HG03520 (cell line): ENCODE measurements at regions not wholly inside any gene's neighbourhood (a gene's known extent, or its start where the extent isn't known, plus 50 kb on each side); places are given as distances from the start of the nearest gene placed in this dataset.

ENCODE experiments used
- ATAC-seq: cut with Tn5 transposase; IDR thresholded peaks from one replicate; pipeline ENCODE4 v1.9.1; 2021; ENCODE audit warnings: mild to moderate bottlenecking, moderate library complexity; ENCODE audit not compliant: unreplicated experiment

DNA sequence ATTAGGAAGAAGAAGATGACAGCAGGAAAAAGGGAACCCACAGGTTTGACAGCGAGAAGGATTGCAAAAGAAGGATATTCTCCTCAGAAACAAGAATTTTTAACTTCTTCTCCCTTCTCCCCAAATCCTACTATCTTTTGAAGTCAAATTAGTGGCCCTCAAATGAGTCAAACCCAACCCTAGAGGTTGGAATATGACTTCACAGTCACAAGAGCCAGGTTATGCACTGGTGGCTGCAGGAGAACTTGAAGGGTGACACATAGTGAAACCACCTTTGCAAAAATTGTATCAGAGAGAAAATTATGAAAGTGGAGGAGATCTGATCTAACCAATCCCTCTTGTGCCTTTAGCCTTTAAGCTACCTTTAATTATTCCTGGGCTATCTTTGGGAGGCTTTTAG lies 386.2 kb upstream of the CCDC196 start:
- no peak for ATAC-seq

DNA sequence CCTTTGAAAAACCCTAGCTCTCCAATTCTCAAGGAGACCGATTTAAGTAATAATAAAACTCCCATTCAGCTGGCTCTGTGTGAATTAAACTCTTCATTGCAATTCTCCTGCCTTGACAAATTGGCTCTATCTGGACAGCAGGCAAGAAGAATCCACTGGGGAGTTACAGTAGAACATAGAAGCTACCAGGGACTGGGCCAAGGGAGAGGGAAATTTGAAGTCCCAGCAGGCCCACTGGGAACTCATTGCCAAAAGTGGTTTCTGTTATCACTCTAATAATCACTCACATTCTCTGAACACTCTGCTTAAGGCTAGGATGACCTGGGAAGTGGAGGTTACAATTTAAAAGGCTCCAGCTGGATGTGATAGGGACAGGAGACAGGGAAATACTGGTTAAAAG lies 384.5 kb upstream of the CCDC196 start:
- ATAC-seq = no peak

DNA sequence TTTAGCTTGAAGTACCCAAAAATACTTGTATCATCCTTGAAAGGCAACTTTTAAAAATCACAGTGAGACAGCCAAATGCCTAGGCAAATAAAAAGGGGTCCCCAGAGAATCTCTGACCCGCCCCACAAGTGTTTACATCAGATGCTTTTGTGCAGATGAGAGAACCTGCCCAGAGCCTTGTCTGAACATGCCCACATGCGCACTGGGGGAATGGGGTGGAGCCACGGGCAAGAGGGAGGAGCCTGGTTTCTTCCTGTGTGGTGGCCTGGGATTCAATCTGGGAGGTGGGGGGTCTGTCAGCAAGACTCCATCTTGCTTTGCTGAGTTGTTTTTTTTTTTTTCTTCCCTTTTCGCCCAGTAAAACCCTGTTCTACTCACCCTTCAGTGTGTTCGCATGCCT lies 381.7 kb upstream of the CCDC196 start:
- no peak for ATAC-seq

DNA sequence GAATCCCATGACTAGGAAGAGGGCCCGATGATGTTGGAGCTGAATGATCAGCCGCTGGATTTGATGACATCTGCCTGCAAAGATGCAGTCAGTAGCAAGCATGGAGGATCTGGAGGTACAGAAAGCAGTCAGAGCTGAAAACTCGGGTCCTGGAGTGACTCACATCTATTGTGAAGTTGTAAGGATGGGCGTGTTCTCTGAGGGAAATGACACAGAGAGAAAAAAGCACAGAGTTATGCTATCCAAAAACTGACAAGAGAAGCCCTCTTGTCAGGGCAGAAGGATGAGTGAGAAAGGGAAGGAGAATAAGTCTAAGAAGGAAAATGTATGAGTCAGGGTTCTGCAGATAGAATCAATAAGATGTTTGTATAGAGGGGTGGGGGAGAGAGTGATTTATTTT lies 380.4 kb upstream of the CCDC196 start:
- no peak for ATAC-seq

DNA sequence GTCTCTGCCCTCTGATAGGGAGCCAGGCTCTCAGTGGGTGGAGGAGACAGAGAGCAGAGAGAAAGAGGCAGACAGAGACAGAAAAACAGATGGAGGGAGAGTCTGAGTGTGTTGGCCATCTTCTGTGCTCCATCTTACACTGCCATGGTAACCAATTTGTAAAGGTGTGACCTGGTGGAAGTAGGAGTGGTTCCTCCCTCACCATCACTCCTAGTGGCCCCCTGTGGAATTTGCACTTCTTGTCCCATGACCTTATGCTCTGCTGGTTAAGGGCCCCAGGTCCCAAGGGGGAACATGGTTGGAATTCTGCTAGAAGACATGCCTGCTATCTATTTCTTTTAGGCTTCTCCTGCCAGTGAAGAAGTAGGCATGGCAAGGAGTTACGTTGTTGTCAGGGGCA lies 376.7 kb upstream of the CCDC196 start:
- no peak for ATAC-seq

DNA sequence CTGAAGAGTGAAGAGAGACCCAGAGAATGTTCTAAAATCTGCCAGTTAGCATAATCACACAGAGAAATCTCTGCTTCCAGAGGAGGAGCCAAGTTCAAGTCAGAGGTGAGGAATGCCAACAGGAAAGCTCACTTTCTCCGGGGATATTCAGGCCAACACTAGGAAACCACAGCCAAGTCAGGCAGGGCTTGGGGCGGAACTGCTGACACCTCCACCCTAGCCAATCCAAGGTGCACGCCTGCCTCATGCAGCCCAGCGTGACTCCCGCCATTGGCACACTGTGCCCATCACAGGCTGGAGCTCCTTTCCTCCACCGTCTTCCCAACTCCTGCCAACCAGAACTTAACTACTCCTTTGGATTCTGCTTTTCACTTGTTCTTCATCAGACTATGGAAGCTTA lies 374.3 kb upstream of the CCDC196 start:
- ATAC-seq = no peak

DNA sequence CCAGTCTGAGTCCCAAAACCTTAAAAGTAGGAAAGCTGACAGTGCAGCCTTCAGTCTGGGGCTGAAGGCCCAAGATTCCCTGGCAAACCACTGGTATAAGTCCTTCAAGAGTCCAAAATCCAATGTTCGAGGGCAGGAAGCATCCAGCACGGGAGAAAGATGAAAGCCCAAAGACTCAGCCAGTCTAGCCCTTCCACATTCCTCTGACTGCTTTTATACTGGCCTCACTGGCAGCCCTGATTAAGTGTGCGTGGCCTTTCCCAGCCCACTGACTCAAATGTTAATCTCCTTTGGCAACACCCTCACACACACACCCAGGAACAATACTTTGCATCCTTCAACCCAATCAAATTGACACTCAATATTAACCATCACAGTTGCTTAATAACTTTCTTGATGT lies 372.1 kb upstream of the CCDC196 start:
- ATAC-seq = no peak

DNA sequence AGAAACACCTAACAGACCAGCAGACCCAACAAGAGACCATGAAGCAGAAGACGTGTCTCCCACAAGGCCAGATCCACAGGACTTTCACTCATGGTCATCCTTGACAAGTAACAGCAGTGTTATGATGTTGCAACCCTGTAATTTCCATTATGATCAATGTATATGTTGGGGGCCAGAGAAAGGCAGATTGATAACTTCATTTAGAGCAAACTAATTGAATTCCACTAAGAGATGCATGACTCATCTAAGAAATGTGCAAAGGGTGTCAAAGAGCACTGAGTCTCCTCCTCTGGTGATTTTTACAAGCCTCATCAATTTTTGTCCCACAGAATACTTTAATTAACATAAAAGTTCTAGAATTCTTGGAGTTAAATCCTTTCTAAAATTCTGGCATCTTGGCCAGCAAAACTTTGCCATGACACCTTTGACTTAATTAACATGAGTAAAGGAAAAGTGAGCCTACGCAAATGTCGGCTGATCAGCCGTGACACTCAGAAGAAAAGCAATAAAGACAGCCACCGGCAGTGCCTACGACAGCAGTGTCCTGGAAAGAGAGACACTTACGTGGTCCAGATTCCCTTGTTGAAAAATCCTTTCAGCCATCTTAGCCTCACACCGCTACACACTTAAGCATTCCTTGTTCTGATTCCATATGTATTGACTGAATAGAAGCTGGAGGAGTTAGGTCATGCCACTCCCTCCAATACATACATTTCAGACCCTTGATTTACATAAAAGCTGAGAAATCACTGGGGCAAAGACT lies 370.2 kb upstream of the CCDC196 start:
- ATAC-seq = no peak

DNA sequence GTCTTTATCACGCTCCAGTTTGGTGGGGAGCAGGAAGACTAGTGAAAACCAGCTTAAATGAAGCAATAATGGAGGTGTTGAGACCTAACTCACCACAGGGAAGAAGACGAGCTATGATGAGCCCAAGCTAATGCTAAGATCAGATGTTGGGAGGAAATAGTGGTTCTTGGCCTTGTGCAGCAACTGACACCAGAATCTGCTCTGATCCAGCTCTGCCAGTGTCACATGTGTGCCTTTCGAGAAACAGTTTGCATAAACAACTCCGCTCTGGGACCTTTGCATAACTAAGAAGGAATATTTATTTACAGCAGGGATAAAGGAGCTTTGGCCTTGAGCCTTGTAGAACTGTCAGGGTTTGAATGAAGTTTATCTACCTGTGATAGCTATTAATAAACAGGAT lies 369.4 kb upstream of the CCDC196 start:
- no peak for ATAC-seq

DNA sequence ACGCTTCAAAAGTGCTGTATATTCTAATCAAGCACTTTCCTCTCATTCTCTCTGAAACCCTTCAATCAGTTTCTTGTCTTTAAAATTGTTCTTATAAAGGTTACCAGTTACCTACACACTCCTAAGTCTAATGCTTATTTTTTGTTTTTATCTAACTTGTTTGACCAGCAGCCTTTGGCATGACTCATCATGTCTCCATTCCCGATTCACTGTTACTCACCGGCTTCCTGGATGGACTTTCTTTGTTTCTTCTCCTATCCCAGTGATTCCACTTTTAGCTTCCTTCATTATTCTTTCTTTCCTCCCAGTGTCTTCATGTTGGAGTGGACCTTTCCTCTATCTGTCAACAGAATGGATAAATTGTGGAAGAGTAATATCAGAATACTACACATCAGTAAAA lies 368.6 kb upstream of the CCDC196 start:
- no peak for ATAC-seq

DNA sequence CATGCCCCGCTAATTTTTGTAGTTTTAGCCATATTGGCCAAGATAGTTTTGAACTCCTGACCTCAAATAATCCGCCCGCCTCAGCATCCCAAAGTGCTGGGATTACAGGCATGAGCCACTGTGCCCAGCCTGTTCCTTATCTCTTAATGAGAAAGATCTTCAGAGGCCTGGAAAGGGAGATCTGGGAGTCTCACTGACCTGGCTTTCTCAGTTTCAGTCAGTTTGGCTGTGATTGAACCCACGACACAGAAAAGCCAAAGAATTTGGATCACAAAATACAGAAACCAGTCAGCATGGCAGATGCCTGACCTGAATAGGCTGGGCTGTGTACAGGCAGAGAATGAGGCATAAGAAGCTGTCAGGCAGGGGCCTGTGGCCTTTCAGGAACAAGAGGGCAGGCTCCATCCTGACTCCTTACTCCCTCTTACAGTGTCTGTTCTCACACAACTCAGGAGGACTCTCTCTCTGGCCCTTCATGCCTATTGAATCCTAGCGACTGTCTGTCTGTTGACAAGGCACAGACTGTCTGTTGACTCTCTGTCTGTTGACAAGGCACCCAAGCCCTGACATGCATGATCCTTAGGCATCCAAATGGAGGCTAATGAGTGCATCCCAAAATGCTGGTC lies 366.5 kb upstream of the CCDC196 start:
- ATAC-seq = no peak

DNA sequence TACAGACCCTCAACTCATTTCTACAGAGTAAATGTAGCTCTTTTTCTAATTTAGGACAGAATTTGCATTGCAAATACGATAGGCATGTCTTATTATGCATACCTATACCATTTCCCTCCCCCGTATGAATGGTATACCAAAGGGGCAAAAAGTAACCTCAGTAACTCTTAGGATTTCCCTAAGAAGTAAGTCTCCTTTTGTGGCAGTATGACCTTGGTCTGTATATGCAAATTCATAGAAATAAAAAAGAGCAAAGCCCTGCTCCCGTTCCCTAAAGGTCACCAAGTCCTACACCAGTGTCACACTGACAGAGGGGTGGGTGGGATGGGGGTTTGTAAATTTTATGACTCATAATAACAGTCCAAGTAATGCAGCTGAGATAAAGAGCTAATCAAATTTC lies 365.8 kb upstream of the CCDC196 start:
- ATAC-seq = no peak

DNA sequence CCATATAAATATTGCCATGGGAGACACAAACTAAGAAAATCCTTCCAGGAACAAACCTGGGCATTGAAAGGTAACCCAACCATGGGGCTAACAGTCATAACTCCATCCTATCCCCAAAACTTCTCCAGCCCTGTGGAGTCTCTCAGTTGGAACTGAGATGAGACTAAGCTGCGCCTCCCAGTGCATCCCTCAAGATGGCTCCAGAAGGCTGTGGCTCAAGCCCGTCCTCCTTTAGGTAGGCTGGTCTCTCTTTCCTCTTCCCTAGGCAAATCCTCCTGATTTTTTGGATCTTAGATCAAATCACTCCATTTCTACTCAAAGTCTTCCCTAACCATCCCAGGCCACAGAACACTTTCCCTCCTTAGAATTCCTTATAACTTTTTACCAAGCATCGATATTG lies 364.3 kb upstream of the CCDC196 start:
- ATAC-seq = no peak

DNA sequence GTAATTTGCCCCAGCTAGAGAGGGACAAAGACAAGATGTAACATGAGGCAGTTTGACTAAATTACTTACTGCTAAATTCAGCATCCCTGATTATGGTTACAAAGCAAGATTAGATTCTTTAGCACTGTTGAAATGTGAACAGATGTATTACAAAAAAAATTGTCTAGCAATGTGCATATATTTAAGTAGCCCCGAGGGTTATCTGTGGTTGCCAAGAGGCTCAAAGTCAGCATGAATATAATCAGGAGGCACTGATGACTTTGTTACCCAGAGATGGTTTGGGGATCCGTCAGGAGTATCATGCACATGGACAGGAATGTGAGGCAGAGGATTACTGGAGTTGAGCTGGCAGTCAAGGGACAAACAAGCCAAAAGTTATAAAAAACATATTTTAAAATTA lies 356.9 kb upstream of the CCDC196 start:
- ATAC-seq = no peak

DNA sequence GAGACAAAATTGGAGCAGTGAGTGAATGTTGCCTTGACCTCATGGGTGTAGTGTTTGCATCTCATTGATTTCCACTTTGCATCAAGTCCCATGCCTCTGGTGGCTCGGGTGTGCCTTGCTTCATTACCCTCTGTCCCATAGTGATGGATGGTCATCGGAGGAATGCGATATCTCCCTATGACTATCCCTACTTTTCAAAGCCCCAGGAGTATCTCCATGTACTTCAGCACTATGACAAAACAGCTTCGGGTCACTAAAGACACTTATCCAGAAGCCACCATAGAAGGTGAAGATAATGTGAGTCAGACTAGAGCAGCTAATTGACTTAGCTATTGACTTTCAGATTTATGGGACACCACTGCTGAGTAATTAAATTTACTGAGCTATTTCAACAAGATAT lies 355.1 kb upstream of the CCDC196 start:
- ATAC-seq = no peak

DNA sequence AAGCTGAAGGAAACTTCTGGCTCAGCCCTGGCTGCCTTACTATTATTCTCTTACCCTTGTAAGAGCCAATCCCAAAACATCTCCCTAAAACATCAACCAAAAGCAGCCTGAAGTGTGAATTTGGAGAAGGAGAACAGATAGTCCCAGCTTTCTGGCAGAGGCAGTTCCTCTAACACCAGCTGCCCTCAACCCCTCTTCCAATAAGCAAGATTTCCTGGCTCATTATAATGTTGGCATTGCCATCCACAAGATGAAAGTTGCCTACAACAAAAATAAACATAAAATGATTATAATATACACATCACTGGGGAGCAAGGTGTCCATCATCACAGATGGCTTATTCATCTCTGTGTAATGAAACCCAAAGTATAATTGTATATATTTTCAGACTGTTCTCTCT lies 352.5 kb upstream of the CCDC196 start:
- no peak for ATAC-seq

DNA sequence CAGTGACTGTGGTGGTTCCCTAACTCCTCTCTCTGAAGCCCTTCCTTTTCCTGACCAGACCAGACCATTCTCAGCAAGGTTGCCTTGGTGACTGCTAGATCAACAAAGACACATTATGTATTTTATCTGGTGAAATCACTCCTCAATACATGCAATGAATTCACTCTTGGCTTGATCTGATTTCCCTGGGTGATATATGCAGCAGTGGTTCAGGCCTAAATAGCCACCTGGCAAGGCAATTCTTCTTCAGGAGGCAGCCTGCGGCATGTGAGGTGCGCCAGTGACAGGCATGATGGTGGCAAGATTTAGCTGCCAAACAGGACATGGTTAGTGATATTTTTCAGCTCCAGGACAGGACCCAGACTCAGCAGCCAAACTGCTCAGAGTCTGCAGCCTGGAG lies 350.3 kb upstream of the CCDC196 start:
- ATAC-seq = no peak

DNA sequence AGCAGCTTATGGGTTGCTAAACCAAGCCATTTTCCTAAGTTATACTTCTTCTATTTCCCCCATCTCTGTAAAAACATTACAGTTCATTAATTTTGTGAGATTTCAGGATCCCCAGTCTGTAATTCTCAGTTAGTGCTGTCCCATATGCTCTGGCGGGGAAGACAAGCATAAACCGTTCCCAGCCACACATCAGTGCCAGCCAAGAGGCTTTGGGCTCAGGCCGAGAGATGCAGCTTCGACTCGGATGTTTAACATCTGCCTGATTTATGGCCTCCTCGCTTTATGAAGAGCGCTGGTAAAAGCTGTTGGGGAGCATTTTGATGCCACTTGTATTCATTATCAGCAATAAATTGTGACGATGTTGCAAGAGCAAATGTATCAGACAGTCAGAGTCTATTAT lies 349.1 kb upstream of the CCDC196 start:
- ATAC-seq = no peak

DNA sequence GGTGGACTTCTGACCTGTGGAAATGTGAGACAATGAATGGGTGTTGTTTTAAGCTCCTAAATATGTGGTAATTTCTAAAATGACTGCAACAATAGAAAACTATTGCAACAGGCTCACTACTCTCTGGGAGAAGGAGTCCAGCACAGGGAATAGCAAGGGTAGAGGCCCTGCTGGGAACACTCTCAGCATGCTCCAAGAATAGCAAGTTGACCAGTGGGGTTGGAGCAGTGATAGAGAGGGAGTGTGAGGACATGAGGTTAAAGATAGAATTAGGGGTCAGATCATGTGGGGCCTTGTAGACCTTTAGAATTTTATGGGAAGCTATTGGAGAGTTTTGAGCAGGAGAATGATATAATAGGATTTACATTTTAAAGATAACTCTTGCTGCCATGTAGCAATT lies 346.7 kb upstream of the CCDC196 start:
- no peak for ATAC-seq

DNA sequence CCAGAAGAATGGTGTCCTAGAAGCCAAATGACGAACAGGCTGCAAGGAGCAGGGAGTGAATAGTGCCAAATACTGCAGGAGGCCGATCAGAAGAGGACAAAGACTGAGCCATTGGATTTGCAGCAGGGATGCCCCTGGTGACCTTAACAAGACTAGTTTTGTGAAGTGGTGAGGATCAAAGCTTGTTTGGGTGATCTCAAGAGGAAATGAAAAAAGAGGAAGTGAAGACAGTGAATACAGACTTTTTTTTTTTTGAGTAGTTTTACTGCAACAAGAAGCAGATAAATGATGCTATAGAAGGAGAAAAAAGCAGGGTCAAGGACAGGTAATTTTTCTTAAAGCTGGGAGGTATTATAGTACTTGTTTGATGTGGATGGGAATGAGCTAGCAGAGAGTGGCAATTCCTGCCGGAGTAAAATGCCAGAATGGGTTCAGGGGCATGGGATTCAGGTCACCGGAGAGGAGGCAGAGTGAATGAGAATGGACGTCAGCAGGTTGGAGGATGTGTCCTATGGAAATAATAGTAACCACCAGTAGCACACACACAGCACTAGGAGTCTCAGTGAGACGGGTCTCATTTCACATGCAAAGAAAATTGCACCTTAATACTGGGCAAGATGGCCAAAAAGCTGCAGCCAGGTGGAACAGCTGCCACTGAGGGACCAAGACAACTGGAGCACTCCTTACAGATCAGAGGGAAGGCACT lies 345.8 kb upstream of the CCDC196 start:
- peak; percentile 65 for ATAC-seq

DNA sequence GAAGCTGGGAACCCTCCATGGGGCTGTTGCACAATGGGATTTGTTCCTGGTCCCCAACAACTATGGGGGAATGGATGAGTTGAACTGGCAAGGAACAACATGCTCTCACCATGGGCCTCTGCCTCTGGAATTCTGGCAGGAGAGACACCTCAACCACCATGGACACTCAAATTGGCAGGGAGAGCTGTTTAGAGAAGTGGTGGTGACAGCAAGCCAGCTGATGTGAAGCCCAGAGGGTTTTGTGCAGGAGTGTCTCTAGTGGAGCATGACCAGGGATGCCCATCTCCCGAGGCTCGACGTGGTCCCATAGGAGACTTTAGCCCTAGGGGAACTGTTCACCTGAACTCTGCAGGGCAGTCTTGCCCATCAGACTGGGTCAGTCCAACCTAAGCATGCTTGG lies 345.2 kb upstream of the CCDC196 start:
- ATAC-seq = no peak

DNA sequence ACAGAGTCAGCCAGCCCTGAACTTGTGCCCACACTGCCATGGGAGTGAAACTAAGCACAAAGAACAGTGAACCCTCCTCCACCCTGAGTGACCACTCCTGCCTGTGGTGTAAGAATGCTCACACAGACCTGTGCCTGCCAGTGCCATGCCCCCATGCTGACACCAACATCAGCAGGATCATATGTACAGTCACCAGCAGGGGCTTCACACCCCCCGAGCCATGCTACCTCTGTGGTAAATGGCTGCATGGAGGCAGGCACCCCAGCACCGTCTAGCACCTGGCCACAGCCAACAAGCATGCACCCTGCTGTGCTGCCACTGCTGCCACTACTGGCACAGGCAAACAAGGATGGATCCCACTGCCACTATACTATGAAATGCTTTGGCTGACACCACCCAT lies 344.4 kb upstream of the CCDC196 start:
- ATAC-seq = no peak
